NCI-H187 treated with DMSO at 0.1 percent for 48 hours (cell line): ENCODE measurements at regions not wholly inside any gene's neighbourhood (a gene's known extent, or its start where the extent isn't known, plus 50 kb on each side); places are given as distances from the start of the nearest gene placed in this dataset.
"Not testable (repeated sequence)": the region's sequence is repeated elsewhere in the genome, so short reads cannot be mapped to it uniquely, and the experiment has no call there.

Source experiments
- DNase-seq: peaks from one replicate; lab custom pipeline; 2025; lab: John Stamatoyannopoulos, UW

- DNase-seq, result no peak
Observed at GRCh38 chr13:22940090-22940710, 240.6 kb upstream of the SGCG start.

DNA sequence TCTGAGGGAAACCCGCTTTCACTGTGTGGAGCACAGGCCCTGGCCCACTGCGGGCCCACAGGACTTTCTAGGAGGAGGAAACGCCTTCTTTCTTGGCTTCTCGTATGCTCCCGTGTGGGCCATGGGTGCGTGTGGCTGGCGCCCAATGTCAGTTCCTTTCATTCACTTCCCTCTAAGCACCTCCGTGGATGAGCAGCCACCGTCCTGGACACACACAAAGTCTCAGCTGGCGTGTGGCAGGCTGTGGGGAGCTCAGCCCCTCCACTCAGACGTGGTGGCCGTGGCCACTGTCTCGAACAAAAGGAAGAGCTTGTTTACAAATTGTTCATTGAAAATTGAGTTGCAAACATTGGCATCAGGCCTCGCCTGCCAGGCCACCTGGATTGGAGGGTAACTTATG lies 240.0 kb upstream of the SGCG start:
- no peak for DNase-seq

- not testable (repeated sequence) for DNase-seq
Observed at GRCh38 chr13:22941495-22941894, 239.3 kb upstream of the SGCG start.

- not testable (repeated sequence) for DNase-seq
Observed at GRCh38 chr13:22942831-22943230, 237.9 kb upstream of the SGCG start.

GRCh38 chr13:22944378-22944777 lies 236.4 kb upstream of the SGCG start:
- DNase-seq, result no peak

- no peak for DNase-seq
Observed at GRCh38 chr13:22945321-22946226, 235.2 kb upstream of the SGCG start.

GRCh38 chr13:22948421-22948820 lies 232.4 kb upstream of the SGCG start:
- no peak for DNase-seq

- DNase-seq, result not testable (repeated sequence)
Observed at GRCh38 chr13:22952018-22952417, 228.8 kb upstream of the SGCG start.

- DNase-seq, result not testable (repeated sequence)
Observed at GRCh38 chr13:22955147-22955546, 225.6 kb upstream of the SGCG start.

GRCh38 chr13:22956456-22957115 lies 224.2 kb upstream of the SGCG start:
- DNase-seq, result not testable (repeated sequence)

- not testable (repeated sequence) for DNase-seq
Observed at GRCh38 chr13:22959859-22960258, 220.9 kb upstream of the SGCG start.

- DNase-seq, result no peak
Observed at GRCh38 chr13:22960827-22961226, 220.0 kb upstream of the SGCG start.

GRCh38 chr13:22961342-22961741 lies 219.4 kb upstream of the SGCG start:
- not testable (repeated sequence) for DNase-seq

- DNase-seq, result no peak
Observed at GRCh38 chr13:22961835-22962537, 218.8 kb upstream of the SGCG start.

DNA sequence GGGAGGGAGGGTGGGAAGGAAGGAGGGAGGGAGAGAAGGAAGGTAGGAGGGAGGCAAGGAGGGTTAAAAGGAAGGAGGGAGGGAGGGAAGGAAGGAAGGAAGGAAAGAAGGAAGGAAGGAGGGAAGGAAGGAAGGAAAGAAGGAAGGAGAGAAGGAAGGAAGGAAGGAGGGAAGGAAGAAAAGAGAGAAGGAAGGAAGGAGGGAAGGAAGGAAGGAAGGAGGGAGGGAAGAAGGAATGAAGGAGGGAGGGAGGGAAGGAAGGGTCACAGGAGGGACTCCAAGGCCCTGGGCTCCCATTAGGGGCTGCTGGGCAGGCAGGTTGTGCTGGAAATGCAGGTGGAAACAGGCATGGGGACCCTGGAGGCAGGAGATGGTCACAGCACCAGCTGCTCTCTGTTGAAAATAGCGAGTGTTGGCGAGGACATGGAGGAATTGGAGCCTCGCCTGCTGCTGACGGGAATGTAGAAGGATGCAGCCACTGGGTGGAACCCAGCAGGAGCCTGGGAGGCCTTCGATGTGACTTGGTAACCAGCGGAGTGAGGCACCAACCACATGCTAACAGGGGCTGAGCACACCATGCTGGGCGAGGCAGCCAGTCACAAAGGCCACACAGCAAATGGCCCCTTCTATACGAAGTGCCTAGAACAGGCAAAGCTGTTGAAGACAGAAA lies 217.3 kb upstream of the SGCG start:
- DNase-seq, result not testable (repeated sequence)

DNA sequence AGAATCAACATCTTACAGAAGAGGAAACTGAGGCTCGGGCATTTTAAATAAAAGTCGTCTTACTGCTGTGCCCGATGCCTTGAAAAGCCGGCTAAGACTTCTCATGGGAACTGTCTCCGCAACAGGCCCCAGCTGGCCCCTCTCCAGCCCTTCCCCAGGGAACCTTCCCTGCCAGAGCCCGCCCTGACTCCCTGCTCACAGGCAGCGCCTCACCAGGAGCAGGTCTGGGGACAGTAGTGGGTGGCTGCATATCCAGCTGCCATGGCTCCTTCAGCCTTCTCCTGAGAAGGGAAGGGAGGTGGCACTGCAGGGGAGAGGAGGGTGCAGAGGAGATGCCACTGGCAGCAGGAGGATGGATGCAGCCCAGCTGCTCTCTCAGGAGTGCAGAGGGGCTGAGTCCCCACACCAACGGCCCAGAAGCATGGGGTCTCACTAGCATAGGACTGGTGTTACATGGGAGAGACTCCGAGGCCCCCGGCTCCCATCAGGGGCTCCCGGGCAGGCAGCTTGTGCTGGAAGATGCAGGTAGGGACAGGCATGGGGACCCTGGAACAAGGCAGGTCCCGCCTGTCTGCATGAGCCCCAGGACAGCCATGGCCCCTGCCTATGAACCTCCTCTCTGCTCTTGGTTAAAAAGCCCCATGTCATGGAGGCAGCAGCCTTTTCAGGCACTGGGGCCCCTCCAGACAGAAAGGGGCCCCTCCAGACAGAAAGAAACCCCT lies 216.4 kb upstream of the SGCG start:
- no peak for DNase-seq

- not testable (repeated sequence) for DNase-seq
Observed at GRCh38 chr13:22965011-22965857, 215.5 kb upstream of the SGCG start.

DNA sequence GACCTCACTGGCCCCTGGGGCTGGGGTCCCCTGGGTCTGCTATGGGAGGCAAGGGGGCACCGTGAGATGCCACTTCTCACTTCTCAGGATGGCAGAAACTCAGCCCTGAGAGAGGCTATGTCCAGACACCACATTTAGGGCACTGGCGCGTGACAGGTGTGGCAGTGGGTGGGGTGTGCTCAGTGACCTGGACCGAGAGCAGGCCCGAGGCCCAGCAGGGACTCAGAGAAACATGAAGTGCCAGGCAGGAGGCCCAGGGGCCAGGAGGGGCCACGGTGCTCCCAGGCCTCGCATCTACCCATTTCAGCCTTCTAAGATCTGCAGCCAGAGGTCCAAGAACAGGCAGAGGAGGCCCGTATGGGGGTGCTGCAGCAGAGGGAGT lies 214.9 kb upstream of the SGCG start:
- DNase-seq, result not testable (repeated sequence)

DNA sequence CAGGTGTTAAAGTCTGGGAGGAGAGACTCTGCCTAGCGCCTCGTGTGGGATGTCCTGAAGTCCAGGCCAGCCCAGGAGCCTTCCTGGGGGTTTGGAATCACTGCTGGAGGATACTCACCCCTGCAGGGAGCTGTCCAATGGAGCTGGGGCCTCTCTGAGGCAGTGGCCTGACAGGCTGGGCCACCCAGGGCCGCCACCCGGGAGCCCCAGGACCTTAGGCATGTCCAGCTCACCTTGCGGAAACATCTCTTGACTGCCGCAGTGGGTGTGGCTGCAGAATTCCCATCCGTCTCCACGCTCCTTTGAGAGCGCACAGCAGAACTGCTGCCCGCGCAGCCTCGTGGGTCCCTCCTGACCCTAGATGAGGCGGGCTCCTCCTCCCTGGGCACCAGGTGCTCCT lies 214.0 kb upstream of the SGCG start:
- DNase-seq, result not testable (repeated sequence)

DNA sequence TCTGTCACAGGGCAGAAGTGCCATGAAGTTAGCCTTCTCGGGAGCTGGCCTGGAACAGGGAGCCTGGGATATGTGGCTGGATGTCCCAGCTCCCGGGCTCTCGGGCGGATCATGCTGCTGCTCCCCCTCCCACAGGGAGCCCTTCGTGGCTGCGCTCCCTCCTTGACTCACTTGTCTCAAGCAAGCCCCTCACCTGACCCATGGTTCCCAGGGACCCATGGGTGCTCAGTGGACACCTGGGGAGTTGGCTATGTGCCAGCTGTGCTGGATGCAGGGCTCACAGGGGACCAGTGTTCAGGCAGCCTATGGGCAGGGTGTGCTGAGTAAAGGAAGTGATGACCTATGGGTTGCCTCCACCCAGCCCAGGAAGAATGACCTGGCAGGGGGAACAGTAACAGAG lies 213.1 kb upstream of the SGCG start:
- DNase-seq, result no peak
